ENCODE measurements at regions not wholly inside any gene's neighbourhood (a gene's known extent, or its start where the extent isn't known, plus 50 kb on each side); places are given as distances from the start of the nearest gene placed in this dataset.

DNA sequence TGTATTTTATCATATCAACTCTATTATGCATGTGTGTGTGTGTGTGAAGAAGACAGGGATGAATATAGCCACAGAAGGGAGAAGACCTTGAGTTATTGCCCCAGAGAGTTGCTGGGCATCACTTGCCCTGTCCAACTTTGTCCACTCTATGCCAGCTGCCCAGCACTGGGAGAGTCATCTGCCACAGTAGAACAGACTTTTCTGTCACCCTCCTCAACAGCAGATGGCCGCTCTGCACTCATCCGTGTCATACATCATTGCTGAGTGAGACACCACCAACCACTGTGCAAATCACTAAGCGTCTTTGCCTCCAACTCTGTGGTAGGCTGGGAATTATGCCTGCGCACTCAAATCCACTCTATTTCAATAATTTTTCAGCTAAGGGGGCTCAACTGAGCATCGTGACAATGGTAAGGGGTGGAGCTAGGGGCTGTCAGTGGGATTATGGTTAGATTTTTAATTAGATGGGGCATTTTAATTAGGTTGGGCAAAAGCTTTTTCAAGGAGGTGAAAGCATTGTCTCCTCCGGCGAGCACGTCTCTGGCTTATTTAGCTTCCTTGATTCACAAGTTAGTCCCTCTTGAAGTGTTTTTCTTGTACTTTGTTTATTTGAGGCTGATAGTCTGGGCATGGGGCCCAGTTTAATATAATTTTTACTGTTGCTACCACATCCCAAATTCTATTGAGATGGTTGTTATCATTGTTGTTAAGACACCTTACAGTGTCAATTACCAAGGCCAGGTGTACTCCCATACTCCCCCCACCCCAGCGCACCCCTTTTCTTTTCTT lies 100.1 kb upstream of the KLF3 start:
- TF ChIP-seq YY1 (IDR thresholded peaks at IDR 0.05; ENCODE audit: insufficient read depth, insufficient read length), result no peak
- TF ChIP-seq ZNF274 (IDR thresholded peaks at IDR 0.05; ENCODE audit: low read depth, low read length), result no peak
